ENCODE measurements at regions not wholly inside any gene's neighbourhood (a gene's known extent, or its start where the extent isn't known, plus 50 kb on each side); places are given as distances from the start of the nearest gene placed in this dataset.
"Not testable (repeated sequence)": the region's sequence is repeated elsewhere in the genome, so short reads cannot be mapped to it uniquely, and the experiment has no call there.

- Histone ChIP-seq H3K9me3 (no peaks in the 10 kb centered on the region), H3K27ac (replicated peaks in 1 of 4) (no peak overlapping the region), H3K4me3 (no peak overlapping the region), H3K27me3 (no peaks in the 10 kb centered on the region), H3K4me1 (no peaks in the 10 kb centered on the region), H3K36me3 (no peaks in the 10 kb centered on the region)
- DNase-seq (ENCODE audit: extremely low spot score), result no peak
- no peak for TF ChIP-seq EP300 (IDR thresholded peaks at IDR 0.05)
- TF ChIP-seq POLR2A (IDR thresholded peaks at IDR 0.05; ENCODE audit: low read depth), result no peak
- no peak for TF ChIP-seq CTCF (IDR thresholded peaks at IDR 0.05)
- no peak for TF ChIP-seq POLR2AphosphoS5 (IDR thresholded peaks at IDR 0.05)
- intact Hi-C loops (cut with DNase I), result no loop called here
Measured at GRCh38 chr3:148518520-148518919, 179.2 kb upstream of the AGTR1 start.

- H3K27me3 ChIP-seq; H3K4me1 ChIP-seq; intact Hi-C loops (cut with DNase I): not testable (repeated sequence)
Measured at GRCh38 chr3:148525621-148526020, 172.1 kb upstream of the AGTR1 start.

GRCh38 chr3:148528024-148528423 is 169.7 kb upstream of the AGTR1 start:
- intact Hi-C loops (cut with DNase I), result no loop called here
- Histone ChIP-seq H3K27me3 (no peaks in the 10 kb centered on the region), H3K36me3 (no peaks in the 10 kb centered on the region), H3K9me3 (no peaks in the 10 kb centered on the region), H3K27ac (replicated peaks in 1 of 4) (no peak overlapping the region), H3K4me3 (no peak overlapping the region), H3K4me1 (peaks cover 0 to 7% (median 4%) of the 10 kb centered on the region in 4 donors)
- TF ChIP-seq POLR2A (IDR thresholded peaks at IDR 0.05; ENCODE audit: low read depth) (no peak), CTCF (IDR thresholded peaks at IDR 0.05) (no peak), POLR2AphosphoS5 (IDR thresholded peaks at IDR 0.05) (no peak), EP300 (IDR thresholded peaks at IDR 0.05) (no peak)
- DNase-seq (ENCODE audit: extremely low spot score), result no peak

More at GRCh38 chr3:148525621-148526020, 172.1 kb upstream of the AGTR1 start:
- H3K36me3 ChIP-seq; H3K9me3 ChIP-seq; H3K4me3 ChIP-seq; H3K27ac ChIP-seq (replicated peaks in 1 of 4); DNase-seq (ENCODE audit: extremely low spot score): not testable (repeated sequence)
- 87% methylated on average over 13 of the region's 13 CpGs for WGBS

GRCh38 chr3:148531836-148532235 is 165.9 kb upstream of the AGTR1 start:
- H3K27me3 ChIP-seq, result no peaks in the 10 kb centered on the region
- 73% methylated on average over 2 of the region's 2 CpGs for WGBS
- DNase-seq (ENCODE audit: extremely low spot score), result no peak
- TF ChIP-seq CTCF (IDR thresholded peaks at IDR 0.05) (no peak), POLR2A (IDR thresholded peaks at IDR 0.05; ENCODE audit: low read depth) (no peak), EP300 (IDR thresholded peaks at IDR 0.05) (no peak), POLR2AphosphoS5 (IDR thresholded peaks at IDR 0.05) (no peak)
- H3K36me3 ChIP-seq, result no peaks in the 10 kb centered on the region
- intact Hi-C loops (cut with DNase I), result no loop called here
- H3K27ac ChIP-seq (replicated peaks in 1 of 4), result no peak overlapping the region
- no peak overlapping the region for H3K4me3 ChIP-seq
- H3K9me3 ChIP-seq, result no peaks in the 10 kb centered on the region
- H3K4me1 ChIP-seq, result peaks cover 0 to 16% (median 7%) of the 10 kb centered on the region in 4 donors

- Histone ChIP-seq H3K4me3 (no peak overlapping the region), H3K4me1 (peaks cover 0 to 16% (median 7%) of the 10 kb centered on the region in 4 donors), H3K27ac (replicated peaks in 1 of 4) (no peak overlapping the region), H3K36me3 (no peaks in the 10 kb centered on the region), H3K27me3 (no peaks in the 10 kb centered on the region), H3K9me3 (no peaks in the 10 kb centered on the region)
- no peak for DNase-seq (ENCODE audit: extremely low spot score)
- 97% methylated on average over 2 of the region's 2 CpGs for WGBS
- intact Hi-C loops (cut with DNase I), result no loop called here
- TF ChIP-seq CTCF (IDR thresholded peaks at IDR 0.05), result no peak
- no peak for TF ChIP-seq POLR2A (IDR thresholded peaks at IDR 0.05; ENCODE audit: low read depth)
- no peak for TF ChIP-seq POLR2AphosphoS5 (IDR thresholded peaks at IDR 0.05)
- TF ChIP-seq EP300 (IDR thresholded peaks at IDR 0.05), result no peak
Measured at GRCh38 chr3:148532326-148532725, 165.4 kb upstream of the AGTR1 start.
